PC-3 (cell line): ENCODE measurements at regions not wholly inside any gene's neighbourhood (a gene's known extent, or its start where the extent isn't known, plus 50 kb on each side); places are given as distances from the start of the nearest gene placed in this dataset.

Experiments used
- ATAC-seq: fragments of 200-7000 bp; cut with Tn5 transposase; 2 replicates; pipeline ENCODE4 v1.9.1; 2020; ENCODE audit warnings: mild to moderate bottlenecking, moderate library complexity
- BruUV-seq: library from RNA; stranded (reverse); fragments of 400-500 nt; replicated peaks from 2 replicates; lab custom pipeline; 2021; lab: Mats Ljungman, UMichigan
- CTCF ChIA-PET: fragments of 300-600 bp; sonication (Branson Sonifier 250); formaldehyde crosslinking; loops from one replicate; lab custom pipeline; 2022; ENCODE audit warnings: antibody characterized with exemption; lab: Charles Lee
- POLR2A ChIA-PET: fragments of 300-600 bp; sonication (Branson Sonifier 250); formaldehyde crosslinking; loops from one replicate; lab custom pipeline; 2022; ENCODE audit warnings: antibody characterized with exemption; ENCODE audit not compliant: unreplicated experiment; lab: Charles Lee
- DNase-seq: peaks from one replicate; pipeline ENCODE4 v3.0.0-alpha.2; 2015
- H2AFZ ChIP-seq: fragments of 300-600 bp; sonication (generic); 2 replicates; pipeline ENCODE4 v1.6.0; 2016; ENCODE audit warnings: antibody characterized with exemption, low read length
- H3F3A ChIP-seq: fragments of 300-600 bp; sonication (generic); one replicate; pipeline ENCODE4 v1.6.0; 2017; ENCODE audit warnings: antibody characterized with exemption, low read length, control low read depth, mild to moderate bottlenecking; ENCODE audit not compliant: unreplicated experiment
- H3K27ac ChIP-seq: fragments of 300-600 bp; sonication (generic); 2 replicates; pipeline ENCODE4 v1.5.1; 2016; ENCODE audit warnings: mild to moderate bottlenecking, low read length
- H3K27me3 ChIP-seq: fragments of 300-600 bp; sonication (generic); 2 replicates; pipeline ENCODE4 v1.6.1; 2016; ENCODE audit warnings: low read length, mixed read lengths
- H3K36me3 ChIP-seq: fragments of 300-600 bp; sonication (generic); 2 replicates; pipeline ENCODE4 v1.6.1; 2016; ENCODE audit warnings: low read depth, mixed run types, low read length, mixed read lengths
- H3K4me1 ChIP-seq: fragments of 300-600 bp; sonication (generic); 2 replicates; pipeline ENCODE4 v1.5.1; 2016; ENCODE audit warnings: low read length; ENCODE audit not compliant: insufficient read depth
- H3K4me2 ChIP-seq: fragments of 300-600 bp; sonication (generic); 2 replicates; pipeline ENCODE4 v1.6.0; 2016; ENCODE audit warnings: low read length
- H3K4me3 ChIP-seq: fragments of 300-600 bp; sonication (generic); 2 replicates; pipeline ENCODE4 v1.5.1; 2016; ENCODE audit warnings: mild to moderate bottlenecking, low read length, mixed read lengths
- H3K79me2 ChIP-seq: fragments of 300-600 bp; sonication (generic); 2 replicates; pipeline ENCODE4 v1.6.1; 2017; ENCODE audit warnings: low read length, mixed read lengths
- H3K9ac ChIP-seq: fragments of 300-600 bp; sonication (generic); 2 replicates; pipeline ENCODE4 v1.6.0; 2016; ENCODE audit warnings: mild to moderate bottlenecking, low read length
- H3K9me2 ChIP-seq: fragments of 300-600 bp; sonication (generic); replicated peaks from 2 replicates; pipeline ENCODE4 v1.6.1; 2016; ENCODE audit warnings: mixed run types, low read length, mixed read lengths
- H3K9me3 ChIP-seq: fragments of 300-600 bp; sonication (generic); 2 replicates; pipeline ENCODE4 v1.6.1; 2016; ENCODE audit warnings: low read length, mixed read lengths
- H4K20me1 ChIP-seq: fragments of 300-600 bp; sonication (generic); 2 replicates; pipeline ENCODE4 v1.6.1; 2016; ENCODE audit warnings: low read length, mixed read lengths
- CTCF ChIP-seq: fragments of 300-600 bp; sonication (generic); conservative IDR thresholded peaks from 2 replicates; pipeline ENCODE4 v1.5.1; 2017; ENCODE audit warnings: antibody characterized with exemption, low read depth, mild to moderate bottlenecking, low read length
- EZH2 ChIP-seq: fragments of 300-600 bp; sonication (generic); IDR thresholded peaks from one replicate; pipeline ENCODE4 v1.6.1; 2017; ENCODE audit warnings: antibody characterized with exemption, mild to moderate bottlenecking, low read length; ENCODE audit not compliant: unreplicated experiment
- EZH2phosphoT487 ChIP-seq: fragments of 300-600 bp; sonication (generic); IDR thresholded peaks from 2 replicates; pipeline ENCODE4 v1.6.1; 2018; ENCODE audit warnings: mild to moderate bottlenecking, antibody characterized with exemption, low read length, borderline replicate concordance
- intact Hi-C: fragments of 100-400 bp; cut with micrococcal nuclease; formaldehyde crosslinking; loops from 2 replicates; pipeline ENCODE4 v1.9.0; 2023

GRCh38 chr12:74152370-74152769 lies 385.3 kb upstream of the ATXN7L3B start:
- Histone ChIP-seq H3K9ac (no peak overlapping the region), H3K27me3 (no peaks in the 10 kb centered on the region), H3K4me1 (no peaks in the 10 kb centered on the region), H3K36me3 (no peaks in the 10 kb centered on the region), H3F3A (no peaks in the 10 kb centered on the region), H3K27ac (no peak overlapping the region), H3K79me2 (no peaks in the 10 kb centered on the region), H3K4me3 (no peak overlapping the region), H3K9me3 (no peaks in the 10 kb centered on the region), H3K9me2 (no peaks in the 10 kb centered on the region), H2AFZ (no peak overlapping the region), H3K4me2 (no peak overlapping the region), H4K20me1 (no peaks in the 10 kb centered on the region)
- ATAC-seq (no peak), DNase-seq (no peak)
- no peak for TF ChIP-seq EZH2phosphoT487
- TF ChIP-seq EZH2 = no peak
- TF ChIP-seq CTCF = no peak
- ChIA-PET CTCF (no interaction called here), POLR2A (no interaction called here)
- no TSS peak for BruUV-seq
- intact Hi-C loops = no loop called here

- Histone ChIP-seq H3K36me3 (no peaks in the 10 kb centered on the region), H3K9me2 (no peaks in the 10 kb centered on the region), H3K79me2 (no peaks in the 10 kb centered on the region), H3K9me3 (no peaks in the 10 kb centered on the region), H3K4me2 (no peak overlapping the region), H3K27me3 (no peaks in the 10 kb centered on the region), H3K4me1 (no peaks in the 10 kb centered on the region), H2AFZ (no peak overlapping the region), H3K27ac (no peak overlapping the region), H3K9ac (no peak overlapping the region), H4K20me1 (no peaks in the 10 kb centered on the region), H3K4me3 (no peak overlapping the region), H3F3A (no peaks in the 10 kb centered on the region)
- TF ChIP-seq EZH2phosphoT487 (no peak), CTCF (no peak), EZH2 (no peak)
- no peak for DNase-seq
- ChIA-PET POLR2A (no interaction called here), CTCF (no interaction called here)
- BruUV-seq = no TSS peak
- no peak for ATAC-seq
- intact Hi-C loops = no loop called here
Observed at GRCh38 chr12:74166096-74166495, 371.5 kb upstream of the ATXN7L3B start.

GRCh38 chr12:74169607-74170006 lies 368.0 kb upstream of the ATXN7L3B start:
- Histone ChIP-seq H3K9ac (no peak overlapping the region), H3K9me2 (no peaks in the 10 kb centered on the region), H3K27ac (no peak overlapping the region), H2AFZ (no peak overlapping the region), H3K9me3 (no peaks in the 10 kb centered on the region), H3K36me3 (no peaks in the 10 kb centered on the region), H3K4me3 (no peak overlapping the region), H3F3A (no peaks in the 10 kb centered on the region), H3K4me2 (no peak overlapping the region), H4K20me1 (no peaks in the 10 kb centered on the region), H3K27me3 (no peaks in the 10 kb centered on the region), H3K4me1 (no peaks in the 10 kb centered on the region), H3K79me2 (no peaks in the 10 kb centered on the region)
- ATAC-seq (no peak), DNase-seq (no peak)
- ChIA-PET POLR2A (interaction anchor here (0.6 kb wide), 1 partner anchor 333 kb away, joined by 3 read pairs; no protein-coding TSS in a partner anchor), CTCF (no interaction called here)
- no TSS peak for BruUV-seq
- intact Hi-C loops = no loop called here
- TF ChIP-seq EZH2 (no peak), EZH2phosphoT487 (no peak), CTCF (no peak)
